ENCODE measurements at regions not wholly inside any gene's neighbourhood (a gene's known extent, or its start where the extent isn't known, plus 50 kb on each side); places are given as distances from the start of the nearest gene placed in this dataset.

- TF ChIP-seq CTCF (conservative IDR thresholded peaks at IDR 0.05) (no peak), EZH2 (IDR thresholded peaks at IDR 0.05; ENCODE audit: low read depth) (no peak)
Observed at GRCh38 chr3:71847794-71848193, 62.8 kb upstream of the PROK2 start.
